ENCODE measurements at regions not wholly inside any gene's neighbourhood (a gene's known extent, or its start where the extent isn't known, plus 50 kb on each side); places are given as distances from the start of the nearest gene placed in this dataset.
A peak's percentile ranks its signal among the peaks of the same experiment; 100 is the strongest.

GRCh38 chr12:25825446-25825845, 133.0 kb upstream of the RASSF8 start:
- Histone ChIP-seq H3K36me3 (no peaks in the 10 kb centered on the region), H3K27ac (peak overlapping the region in 1 of 4 donors; percentile 35), H3K4me1 (peaks cover 6 to 39% (median 9%) of the 10 kb centered on the region in 3 donors), H3K4me3 (no peak overlapping the region), H3K9me3 (no peaks in the 10 kb centered on the region), H3K27me3 (no peaks in the 10 kb centered on the region)
- no peak for ATAC-seq
- WGBS, 2 donors (ENCODE audit: low coverage in 1 of 2), result 50 to 92% methylated on average over 3 to 4 of the region's 6 CpGs
- TF ChIP-seq POLR2AphosphoS5 (IDR thresholded peaks at IDR 0.05), result no peak
- peak in 1 of 4 experiments; percentile 9 for TF ChIP-seq CTCF (IDR thresholded peaks at IDR 0.05)
- no peak for TF ChIP-seq POLR2A (IDR thresholded peaks at IDR 0.05)

- H3K27ac ChIP-seq, result no peak overlapping the region
Measured at GRCh38 chr12:25827141-25827540, 131.3 kb upstream of the RASSF8 start.

GRCh38 chr12:25827747-25828146, 130.7 kb upstream of the RASSF8 start:
- no peaks in the 10 kb centered on the region for H3K27me3 ChIP-seq
- TF ChIP-seq CTCF (IDR thresholded peaks at IDR 0.05), result no peak
- TF ChIP-seq POLR2A (IDR thresholded peaks at IDR 0.05), result no peak
- no peak for TF ChIP-seq EP300 (IDR thresholded peaks at IDR 0.05)
- TF ChIP-seq POLR2AphosphoS5 (IDR thresholded peaks at IDR 0.05), result no peak
- 32 to 40% methylated on average over 3 of the region's 3 CpGs for WGBS, 2 donors (ENCODE audit: low coverage in 1 of 2)
- no peaks in the 10 kb centered on the region for H3K36me3 ChIP-seq
- H3K4me1 ChIP-seq, result peaks cover 6 to 39% (median 9%) of the 10 kb centered on the region in 3 donors
- H3K9me3 ChIP-seq, result no peaks in the 10 kb centered on the region
- H3K27ac ChIP-seq, result peak overlapping the region in 3 of 4 donors; percentile 31 to 66 (median 49)
- H3K4me3 ChIP-seq, result no peak overlapping the region
- ATAC-seq, result no peak

More at GRCh38 chr12:25827141-25827540, 131.3 kb upstream of the RASSF8 start:
- ATAC-seq, result no peak
- no peaks in the 10 kb centered on the region for H3K36me3 ChIP-seq
- 100% methylated on average over 1 of the region's 1 CpG for WGBS, 2 donors (ENCODE audit: low coverage in 1 of 2)
- no peaks in the 10 kb centered on the region for H3K9me3 ChIP-seq
- no peak for TF ChIP-seq POLR2A (IDR thresholded peaks at IDR 0.05)
- no peak for TF ChIP-seq POLR2AphosphoS5 (IDR thresholded peaks at IDR 0.05)
- no peak for TF ChIP-seq EP300 (IDR thresholded peaks at IDR 0.05)
- no peak for TF ChIP-seq CTCF (IDR thresholded peaks at IDR 0.05)
- no peaks in the 10 kb centered on the region for H3K27me3 ChIP-seq
- H3K4me1 ChIP-seq, result peaks cover 6 to 39% (median 9%) of the 10 kb centered on the region in 3 donors
- H3K4me3 ChIP-seq, result no peak overlapping the region

GRCh38 chr12:25828188-25828587, 130.3 kb upstream of the RASSF8 start:
- peaks cover 6 to 39% (median 9%) of the 10 kb centered on the region in 3 donors for H3K4me1 ChIP-seq
- H3K36me3 ChIP-seq, result no peaks in the 10 kb centered on the region
- H3K27ac ChIP-seq, result peak overlapping the region; percentile 31 to 71 (median 58)
- peak; percentile 19 for TF ChIP-seq POLR2AphosphoS5 (IDR thresholded peaks at IDR 0.05)
- no peak for TF ChIP-seq EP300 (IDR thresholded peaks at IDR 0.05)
- no peak for ATAC-seq
- WGBS, 2 donors (ENCODE audit: low coverage in 1 of 2), result 23 to 33% methylated on average over 1 to 4 of the region's 4 CpGs
- no peak overlapping the region for H3K4me3 ChIP-seq
- H3K9me3 ChIP-seq, result no peaks in the 10 kb centered on the region
- H3K27me3 ChIP-seq, result no peaks in the 10 kb centered on the region

- H3K36me3 ChIP-seq, result no peaks in the 10 kb centered on the region
- no peaks in the 10 kb centered on the region for H3K27me3 ChIP-seq
- peak; percentile 94 for ATAC-seq
- peaks cover 6 to 38% (median 9%) of the 10 kb centered on the region in 3 donors for H3K4me1 ChIP-seq
- H3K4me3 ChIP-seq, result no peak overlapping the region
- WGBS, 2 donors (ENCODE audit: low coverage in 1 of 2), result 13 to 48% methylated on average over 3 of the region's 3 CpGs
- peak overlapping the region; percentile 31 to 71 (median 68) for H3K27ac ChIP-seq
- TF ChIP-seq POLR2AphosphoS5 (IDR thresholded peaks at IDR 0.05) (peak; percentile 98), CTCF (IDR thresholded peaks at IDR 0.05) (peak in 2 of 4 experiments; percentile 24 to 28), EP300 (IDR thresholded peaks at IDR 0.05) (no peak), POLR2A (IDR thresholded peaks at IDR 0.05) (no peak)
- no peaks in the 10 kb centered on the region for H3K9me3 ChIP-seq
Measured at GRCh38 chr12:25829192-25829591, 129.3 kb upstream of the RASSF8 start.

Measured in gastroesophageal sphincter (tissue), 4 donors.